Tibial nerve (tissue), 4 donors: ENCODE measurements at regions not wholly inside any gene's neighbourhood (a gene's known extent, or its start where the extent isn't known, plus 50 kb on each side); places are given as distances from the start of the nearest gene placed in this dataset.

ENCODE experiments used
- EP300 ChIP-seq, 2 donors: sonication (generic); formaldehyde crosslinking; IDR thresholded peaks; one replicate each; pipeline ENCODE4 v1.6.1; 2017; ENCODE audit warnings: antibody characterized with exemption in 2 of 2, mild to moderate bottlenecking in 1 of 2
- POLR2A ChIP-seq, 2 donors: fragments of 450-650 bp; IDR thresholded peaks; one replicate each; pipeline ENCODE4 v1.6.1; 2017; ENCODE audit warnings: antibody characterized with exemption in 2 of 2, mild to moderate bottlenecking in 2 of 2, moderate library complexity in 2 of 2
- TF ChIP-seq, protein P1 (sequence below), 5 experiments: fragments of 200-600 bp in 3 of 5; fragments of 450-650 bp in 2 of 5; sonication (generic) in 3 of 5; IDR thresholded peaks; one replicate each; pipeline ENCODE4 v1.5.1; 2016 to 2019; ENCODE audit warnings: antibody characterized with exemption in 5 of 5, mild to moderate bottlenecking in 3 of 5, moderate library complexity in 2 of 5

DNA sequence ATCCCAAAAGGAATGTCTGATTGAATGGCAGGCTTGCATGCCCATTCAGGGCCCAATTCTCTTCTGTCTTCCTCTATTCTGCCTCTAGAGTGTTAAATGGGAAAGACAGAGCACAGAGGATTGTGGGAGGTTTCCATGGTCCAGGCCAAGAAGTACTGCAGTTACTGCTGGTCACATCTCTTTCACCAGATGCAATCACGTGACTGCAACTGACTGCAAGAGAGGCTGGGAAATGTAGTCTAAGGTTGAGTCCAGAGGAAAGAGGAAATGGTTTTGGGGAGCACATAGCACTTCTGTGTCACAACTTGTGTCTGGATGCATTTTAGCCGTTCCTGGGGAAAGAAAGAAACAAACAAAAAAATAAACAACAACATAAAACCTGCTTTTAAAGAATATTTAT is 336.4 kb upstream of the BTBD3 start:
- TF ChIP-seq, protein P1, sequence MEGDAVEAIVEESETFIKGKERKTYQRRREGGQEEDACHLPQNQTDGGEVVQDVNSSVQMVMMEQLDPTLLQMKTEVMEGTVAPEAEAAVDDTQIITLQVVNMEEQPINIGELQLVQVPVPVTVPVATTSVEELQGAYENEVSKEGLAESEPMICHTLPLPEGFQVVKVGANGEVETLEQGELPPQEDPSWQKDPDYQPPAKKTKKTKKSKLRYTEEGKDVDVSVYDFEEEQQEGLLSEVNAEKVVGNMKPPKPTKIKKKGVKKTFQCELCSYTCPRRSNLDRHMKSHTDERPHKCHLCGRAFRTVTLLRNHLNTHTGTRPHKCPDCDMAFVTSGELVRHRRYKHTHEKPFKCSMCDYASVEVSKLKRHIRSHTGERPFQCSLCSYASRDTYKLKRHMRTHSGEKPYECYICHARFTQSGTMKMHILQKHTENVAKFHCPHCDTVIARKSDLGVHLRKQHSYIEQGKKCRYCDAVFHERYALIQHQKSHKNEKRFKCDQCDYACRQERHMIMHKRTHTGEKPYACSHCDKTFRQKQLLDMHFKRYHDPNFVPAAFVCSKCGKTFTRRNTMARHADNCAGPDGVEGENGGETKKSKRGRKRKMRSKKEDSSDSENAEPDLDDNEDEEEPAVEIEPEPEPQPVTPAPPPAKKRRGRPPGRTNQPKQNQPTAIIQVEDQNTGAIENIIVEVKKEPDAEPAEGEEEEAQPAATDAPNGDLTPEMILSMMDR (IDR thresholded peaks at IDR 0.05) = no peak
- TF ChIP-seq EP300 (IDR thresholded peaks at IDR 0.05) (no peak), POLR2A (IDR thresholded peaks at IDR 0.05) (no peak)
